Left ventricle myocardium superior (tissue), 1 donor: ENCODE measurements at regions not wholly inside any gene's neighbourhood (a gene's known extent, or its start where the extent isn't known, plus 50 kb on each side); places are given as distances from the start of the nearest gene placed in this dataset.

ENCODE experiments used
- ATAC-seq: fragments of 200-7000 bp; cut with Tn5 transposase; one replicate; pipeline ENCODE4 v1.9.1; 2020; ENCODE audit warnings: mild to moderate bottlenecking, moderate library complexity
- DNase-seq: peaks from one replicate; pipeline ENCODE4 v3.0.0-alpha.2; 2020
- intact Hi-C: fragments of 100-400 bp; cut with micrococcal nuclease; formaldehyde crosslinking; loops from one replicate; pipeline ENCODE4 v1.11.0; 2022
- donor health status: DM: no; HTN: yes; CAD: no; lungs with severe emphysema.

DNA sequence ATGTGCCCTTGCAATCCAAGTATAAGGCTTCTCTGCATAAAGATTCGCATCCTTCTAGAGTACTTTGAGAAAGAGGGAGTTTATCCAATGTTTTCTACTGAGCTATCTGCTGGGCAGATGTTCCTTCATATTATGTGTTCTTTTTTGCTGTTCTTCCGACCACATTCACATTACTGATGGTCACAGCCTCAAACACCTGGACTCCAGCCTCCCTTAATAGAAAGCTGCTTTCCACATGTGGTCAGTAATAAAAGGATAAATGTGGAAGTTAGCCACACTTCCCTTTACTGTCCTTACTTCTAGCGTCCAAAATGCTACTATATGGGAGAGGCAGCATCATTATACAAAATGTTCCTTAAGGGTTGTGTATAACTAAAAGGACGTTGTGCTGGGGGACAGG, 116.9 kb downstream of the CD47 start:
- no peak for ATAC-seq

DNA sequence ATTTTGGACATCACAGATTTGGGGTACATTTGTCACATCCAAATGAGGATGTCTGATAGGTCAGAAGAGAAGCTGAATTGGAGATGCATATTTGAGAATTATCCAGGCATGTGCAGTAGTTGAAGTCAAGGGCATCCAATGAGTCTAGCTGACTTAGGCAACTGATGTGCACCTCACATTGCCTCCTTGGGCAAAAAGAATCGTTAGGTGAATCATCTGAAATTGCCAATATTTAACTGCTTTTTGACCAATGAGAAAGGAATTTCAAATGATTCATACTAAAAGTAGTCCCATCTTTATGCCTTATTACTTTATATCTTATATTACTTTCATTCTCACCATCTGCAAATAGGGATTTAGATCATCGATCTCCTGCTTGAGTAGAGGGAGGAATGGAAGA, 117.7 kb downstream of the CD47 start:
- ATAC-seq (no peak), DNase-seq (no peak)
- intact Hi-C loops = no loop called here

More for the DNA sequence above, 116.9 kb downstream of the CD47 start:
- intact Hi-C loops = no loop called here
- no peak for DNase-seq

DNA sequence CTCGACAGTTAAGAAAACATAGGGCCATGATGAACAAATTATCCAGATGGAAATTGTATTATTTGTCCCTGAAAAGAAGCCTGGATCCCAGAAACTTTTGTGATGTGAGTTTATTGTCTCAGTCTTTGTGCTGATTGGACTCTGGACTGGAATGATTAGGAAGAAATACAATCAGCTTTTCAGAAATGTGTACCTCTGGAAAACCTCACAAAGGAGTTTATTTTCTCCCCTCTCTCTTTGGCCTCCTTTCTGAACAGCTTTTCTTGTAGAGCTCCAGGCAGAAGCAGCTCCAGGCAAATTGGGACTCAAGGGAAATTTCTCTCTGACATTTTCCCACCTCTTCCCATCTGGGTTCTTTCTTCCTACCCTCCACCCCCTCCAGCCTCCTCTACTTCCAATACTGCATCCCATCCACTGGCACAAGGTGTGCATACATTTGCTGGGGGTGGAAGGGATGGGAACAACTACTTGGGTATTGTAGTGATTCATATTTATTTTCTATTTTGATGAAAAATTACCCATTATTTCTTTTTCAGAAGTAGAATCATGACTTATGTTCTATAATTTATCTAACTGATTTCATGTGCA, 119.7 kb downstream of the CD47 start:
- ATAC-seq = no peak
- intact Hi-C loops = no loop called here
- no peak for DNase-seq

DNA sequence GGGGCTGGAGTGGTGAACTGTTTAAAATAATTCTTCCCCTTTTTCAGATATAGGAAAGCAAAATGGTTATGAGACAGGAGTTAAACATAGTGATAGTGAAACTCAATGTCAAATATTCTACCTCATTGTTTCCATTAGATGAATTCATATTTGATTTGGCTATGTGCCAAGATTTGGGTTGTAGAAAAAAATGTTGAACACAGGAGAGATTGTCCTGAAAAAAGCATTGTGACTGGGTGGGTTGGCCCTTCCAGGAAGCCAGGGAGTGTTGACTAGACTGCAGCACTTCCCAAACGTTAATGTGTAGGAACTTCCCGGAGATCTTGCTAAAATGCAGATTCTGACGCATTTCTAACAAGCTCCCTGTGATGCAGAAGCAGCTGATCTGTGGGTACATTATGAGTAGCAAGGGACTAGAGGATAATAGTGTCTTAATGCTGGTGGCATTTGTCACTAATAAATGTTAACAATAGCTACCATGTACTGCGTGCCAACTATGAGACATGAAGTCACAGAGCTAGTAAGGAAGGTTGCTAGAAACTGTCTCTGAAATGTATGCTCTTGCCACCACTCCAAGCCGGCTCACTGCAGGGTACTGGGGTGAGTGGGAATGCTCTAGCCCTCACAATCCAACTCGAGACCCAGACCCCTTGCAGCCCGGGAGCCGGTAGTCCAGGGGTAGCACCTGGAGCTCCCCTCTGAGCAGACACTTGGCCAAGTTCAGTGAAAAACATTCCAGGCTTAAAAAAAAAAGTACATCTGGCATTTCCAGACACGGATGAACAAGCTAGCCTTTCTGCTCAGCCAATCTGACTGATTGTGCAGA, 120.6 kb downstream of the CD47 start:
- intact Hi-C loops = no loop called here
- no peak for DNase-seq
- ATAC-seq = peak; percentile 51

DNA sequence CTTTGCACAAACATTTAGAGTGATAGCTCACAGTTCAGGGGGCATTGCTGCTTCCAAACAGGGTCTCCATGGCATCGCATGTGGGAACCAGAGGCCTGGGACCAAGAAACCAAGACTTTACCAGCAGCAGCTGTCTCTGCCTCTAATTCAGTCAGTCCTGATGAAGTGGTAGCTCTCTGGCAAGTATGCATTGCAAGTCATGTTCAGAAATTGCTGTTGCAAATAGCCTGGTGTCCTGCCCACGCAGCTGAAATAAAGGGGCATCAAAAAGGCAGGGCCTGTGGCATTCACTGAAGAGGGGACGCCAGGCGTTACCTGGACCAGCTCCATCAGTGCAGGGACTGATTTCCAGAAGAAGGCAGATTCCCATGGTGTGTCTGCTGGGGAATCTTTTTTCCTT, 121.3 kb downstream of the CD47 start:
- DNase-seq (no peak), ATAC-seq (no peak)
- intact Hi-C loops = no loop called here

DNA sequence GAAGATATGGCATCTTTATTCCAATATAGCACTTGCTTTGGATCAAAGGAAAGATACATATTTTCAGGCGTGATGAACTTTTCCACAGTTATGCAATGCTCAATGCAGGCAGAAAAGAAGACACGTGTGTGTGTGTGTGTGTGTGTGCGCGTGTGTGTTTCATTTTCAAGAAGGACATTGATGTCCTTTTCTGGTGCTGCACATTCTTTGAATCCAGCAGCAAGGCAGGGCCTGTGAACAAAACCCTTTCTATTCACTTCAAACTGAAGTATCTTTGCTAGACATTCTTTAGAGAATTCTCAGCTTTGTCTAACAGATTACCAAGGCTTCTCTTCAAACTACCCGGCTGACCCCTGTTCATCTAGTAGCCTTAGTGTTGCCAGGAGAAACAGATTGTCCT, 124.6 kb downstream of the CD47 start:
- no peak for ATAC-seq
- intact Hi-C loops = no loop called here
- DNase-seq = no peak

DNA sequence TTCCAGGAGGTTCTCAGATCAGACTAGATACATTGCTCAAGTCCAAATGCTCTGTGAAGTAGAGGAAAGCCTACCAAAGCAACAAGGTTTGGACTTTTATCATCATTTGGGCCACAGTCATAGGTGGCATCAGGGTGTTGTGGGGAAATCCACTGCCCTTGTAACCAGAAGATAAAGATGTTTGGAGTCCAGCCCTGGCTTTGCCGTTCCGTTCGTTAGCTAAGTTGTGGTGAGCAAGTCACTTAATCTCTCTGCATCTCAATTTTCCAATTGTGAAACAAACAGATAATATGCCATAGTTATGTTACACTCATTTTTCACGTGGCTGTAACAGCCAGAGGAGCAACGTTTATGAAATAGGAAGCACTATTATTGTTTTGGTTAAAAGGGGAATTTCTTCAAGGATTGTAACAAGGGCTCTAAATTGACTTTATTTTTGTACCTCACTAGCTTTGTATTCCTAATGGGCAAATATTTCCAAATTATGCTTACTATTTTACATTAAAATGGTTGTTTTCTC, 125.6 kb downstream of the CD47 start:
- ATAC-seq = no peak
- intact Hi-C loops = no loop called here
- no peak for DNase-seq

DNA sequence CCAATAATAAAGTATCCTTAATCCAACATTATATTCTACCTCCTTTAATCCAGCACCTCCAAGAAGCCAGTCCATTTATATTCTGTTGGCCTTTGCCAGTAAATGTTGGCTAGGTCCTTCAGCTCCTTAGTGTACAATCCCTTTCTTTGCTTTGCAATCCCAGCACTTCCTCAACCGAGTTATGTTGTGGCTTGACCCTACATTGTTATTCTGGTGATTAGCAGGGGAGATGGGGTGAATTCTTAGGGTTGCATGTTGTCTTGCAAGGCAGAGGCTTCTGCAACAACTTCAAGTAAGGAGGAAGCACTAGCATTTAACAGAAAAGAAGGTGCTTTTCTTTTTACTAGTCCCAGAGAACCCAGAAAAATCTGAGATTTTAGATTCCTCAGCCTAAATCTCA, 127.2 kb downstream of the CD47 start:
- ATAC-seq (no peak), DNase-seq (no peak)
- intact Hi-C loops = no loop called here

DNA sequence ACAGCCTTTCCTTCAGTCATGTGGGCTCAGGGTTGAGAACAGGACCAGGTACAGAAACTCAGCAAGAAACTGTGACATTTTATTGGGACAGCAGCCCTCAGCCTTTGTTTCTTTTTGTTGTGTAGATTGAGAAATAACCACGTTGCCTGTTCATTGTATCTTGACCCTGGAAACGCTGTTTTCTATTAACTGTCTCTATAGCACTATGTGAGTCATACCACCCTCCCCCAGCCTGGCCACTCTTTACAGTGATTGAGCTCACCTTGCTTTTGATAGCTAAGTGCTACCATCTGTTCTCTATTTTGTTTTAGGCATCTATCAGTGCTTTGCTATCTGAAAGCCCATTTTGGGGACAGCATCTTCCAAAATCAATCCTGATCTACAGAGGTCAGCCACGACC, 127.9 kb downstream of the CD47 start:
- intact Hi-C loops = no loop called here
- DNase-seq (no peak), ATAC-seq (no peak)

DNA sequence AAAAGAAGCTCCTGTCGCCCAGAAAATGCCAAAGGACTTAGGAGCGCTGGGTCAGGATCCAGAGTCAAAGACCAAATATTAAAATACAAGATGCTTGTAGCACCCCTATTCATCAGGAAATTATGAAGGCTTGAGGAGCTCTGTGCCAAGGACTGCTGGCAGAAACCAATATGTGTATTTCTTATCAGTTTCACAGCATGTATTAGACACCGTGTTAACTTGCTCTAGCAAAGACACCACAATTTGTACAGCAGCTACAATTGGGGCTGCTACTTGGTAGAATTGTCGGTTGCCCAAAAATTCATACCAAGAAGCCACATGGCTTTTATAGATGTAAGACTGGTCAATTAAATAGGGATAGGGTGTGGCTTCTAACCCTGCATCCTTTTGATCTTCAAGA, 128.8 kb downstream of the CD47 start:
- intact Hi-C loops = no loop called here
- DNase-seq (no peak), ATAC-seq (no peak)

DNA sequence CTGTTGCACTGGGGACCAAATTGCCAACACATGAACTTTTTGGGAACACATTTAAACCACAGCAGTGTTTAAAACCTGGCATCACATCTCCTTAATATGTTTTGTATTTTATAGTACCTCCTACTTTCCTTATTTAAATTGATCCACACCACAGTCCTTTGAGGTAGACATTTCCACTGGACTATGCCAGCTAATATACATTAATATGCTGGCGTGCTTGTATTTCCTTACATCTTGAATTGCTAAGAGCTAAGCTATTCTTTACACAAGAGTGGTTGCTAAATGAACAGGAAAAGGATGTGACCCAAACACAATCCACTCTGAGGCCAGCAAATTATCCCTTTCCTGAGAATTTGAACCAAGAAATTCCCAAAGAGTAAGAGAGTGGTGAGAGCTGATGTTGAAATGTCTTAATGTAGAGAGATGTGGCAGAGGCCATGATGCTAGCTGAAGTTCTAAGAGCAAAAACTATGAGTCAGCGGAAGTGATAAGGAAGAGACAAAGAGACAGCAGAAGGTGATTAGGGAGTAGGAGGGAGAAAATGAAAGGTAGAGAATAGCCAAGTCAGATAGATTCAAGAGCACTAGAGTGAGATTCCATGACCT, 131.2 kb downstream of the CD47 start:
- intact Hi-C loops = no loop called here
- DNase-seq (no peak), ATAC-seq (no peak)

DNA sequence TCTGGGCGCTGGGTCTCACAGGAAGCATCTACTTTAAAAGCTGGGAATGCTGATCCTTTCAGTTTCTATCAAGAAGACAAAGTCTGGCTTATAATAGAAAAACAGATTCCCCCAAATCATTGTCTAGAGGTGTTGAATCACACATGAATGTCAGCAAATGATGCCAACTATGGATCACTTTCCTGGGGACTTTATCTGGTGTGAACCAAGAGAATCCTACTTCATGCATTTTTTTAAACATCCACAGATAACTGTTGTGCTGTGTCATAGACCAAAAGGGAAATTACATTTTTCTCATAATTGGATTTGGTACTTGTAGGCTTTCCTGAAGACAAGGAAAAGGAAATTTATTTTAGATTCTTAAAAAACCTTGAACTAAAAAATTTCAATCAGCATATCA, 132.7 kb downstream of the CD47 start:
- intact Hi-C loops = no loop called here
- ATAC-seq (no peak), DNase-seq (no peak)

DNA sequence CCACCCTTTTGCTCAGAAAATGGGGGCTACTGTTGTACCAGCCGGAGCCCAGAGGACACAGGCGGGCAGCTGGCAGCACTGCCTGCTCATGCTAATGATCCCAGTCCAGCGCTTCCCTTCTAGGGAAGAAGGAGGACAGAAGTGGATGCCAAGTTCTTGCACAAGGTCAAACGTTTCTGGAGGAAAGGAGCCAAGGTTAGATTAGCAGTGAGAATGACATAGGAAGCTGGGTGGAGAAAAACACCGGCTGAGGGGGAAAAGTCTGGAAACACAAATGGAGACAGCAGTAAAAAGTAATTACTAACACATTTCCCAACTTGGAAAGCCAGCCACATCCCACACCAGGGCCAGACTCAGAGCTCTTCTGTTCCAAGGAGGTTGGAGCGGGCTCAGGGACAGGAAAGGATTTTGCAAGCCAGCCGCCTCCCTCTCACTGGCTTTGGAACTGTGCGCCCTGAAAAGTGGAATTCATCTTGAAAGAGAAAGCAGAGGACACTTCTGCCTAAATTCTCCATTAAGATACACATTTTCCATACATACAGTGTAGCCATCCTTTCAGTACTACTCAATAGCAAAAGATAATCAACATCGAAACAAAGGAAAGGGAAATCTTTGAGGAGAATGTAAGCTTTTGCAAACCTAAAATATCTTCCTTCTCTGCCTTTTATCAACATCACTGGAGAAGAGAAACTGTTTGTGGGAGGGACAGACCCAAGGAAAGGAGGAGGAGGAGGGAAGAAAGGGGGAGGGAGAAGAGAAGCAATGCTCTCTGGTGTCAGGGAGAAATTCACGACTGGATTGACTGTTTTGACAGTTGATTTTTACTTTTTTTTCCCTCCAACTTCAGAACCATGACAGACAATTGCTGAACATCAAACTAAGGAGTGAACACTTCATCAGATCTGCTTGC, 133.6 kb downstream of the CD47 start:
- DNase-seq (peak; percentile 80), ATAC-seq (peak; percentile 96)
- intact Hi-C loops = no loop called here

DNA sequence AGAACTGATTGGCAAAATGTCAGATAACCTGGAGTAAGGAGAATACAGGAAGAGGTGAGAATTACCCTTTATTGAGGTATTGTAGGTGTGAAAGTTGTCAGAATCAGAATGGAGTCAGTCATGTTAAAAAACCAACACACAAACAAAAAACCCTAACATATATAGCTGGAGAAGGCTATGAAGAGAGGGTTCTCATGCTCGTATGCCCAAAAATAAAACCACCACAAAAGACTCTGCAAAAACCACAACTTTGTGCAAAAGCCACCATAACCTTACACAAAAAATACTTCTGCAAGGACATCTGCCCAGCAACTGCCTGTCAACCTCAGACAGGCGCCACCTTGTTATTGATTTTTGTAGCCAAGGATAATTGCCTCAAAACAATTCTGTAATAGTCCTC, 136.0 kb downstream of the CD47 start:
- no peak for ATAC-seq
- intact Hi-C loops = no loop called here
- DNase-seq = no peak

DNA sequence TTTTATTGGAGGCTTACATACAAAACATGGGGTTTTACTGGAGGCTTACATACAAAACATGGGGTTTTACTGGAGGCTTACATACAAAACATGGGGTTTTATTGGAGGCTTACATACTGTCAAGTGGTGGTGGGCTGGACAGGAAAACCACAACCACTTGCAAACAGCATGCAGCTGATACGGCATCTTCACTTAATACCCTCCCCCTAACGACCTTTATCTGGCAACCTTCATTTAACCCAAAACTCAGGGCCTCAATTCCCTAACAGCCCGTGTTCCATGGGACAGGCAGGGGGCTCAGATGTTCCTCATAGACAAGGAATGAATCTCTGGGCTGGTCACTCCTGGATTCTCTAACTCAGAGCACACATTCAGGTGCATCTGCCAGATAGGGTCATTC, 137.1 kb downstream of the CD47 start:
- no peak for ATAC-seq

DNA sequence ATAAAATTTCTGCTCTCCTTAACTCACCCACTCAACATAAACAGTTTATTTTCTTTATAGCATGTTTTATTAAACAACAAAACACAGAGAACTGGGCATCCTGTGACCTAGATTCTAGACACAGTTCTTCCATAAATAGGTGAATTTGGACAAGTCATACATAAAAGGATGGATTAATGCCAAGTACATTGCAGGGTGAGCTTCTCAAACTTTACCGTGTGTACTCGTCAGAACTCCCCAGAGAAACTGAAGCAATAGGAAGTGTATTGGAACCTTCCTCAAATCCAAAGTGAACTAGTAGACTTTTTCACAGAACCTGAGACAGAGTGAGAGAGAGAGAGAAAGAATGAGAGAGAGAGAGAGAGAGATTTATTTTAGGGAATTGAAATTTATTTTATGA, 139.7 kb downstream of the CD47 start:
- ATAC-seq (no peak), DNase-seq (no peak)
- intact Hi-C loops = no loop called here

More for the DNA sequence above, 137.1 kb downstream of the CD47 start:
- intact Hi-C loops = no loop called here
- DNase-seq = no peak

DNA sequence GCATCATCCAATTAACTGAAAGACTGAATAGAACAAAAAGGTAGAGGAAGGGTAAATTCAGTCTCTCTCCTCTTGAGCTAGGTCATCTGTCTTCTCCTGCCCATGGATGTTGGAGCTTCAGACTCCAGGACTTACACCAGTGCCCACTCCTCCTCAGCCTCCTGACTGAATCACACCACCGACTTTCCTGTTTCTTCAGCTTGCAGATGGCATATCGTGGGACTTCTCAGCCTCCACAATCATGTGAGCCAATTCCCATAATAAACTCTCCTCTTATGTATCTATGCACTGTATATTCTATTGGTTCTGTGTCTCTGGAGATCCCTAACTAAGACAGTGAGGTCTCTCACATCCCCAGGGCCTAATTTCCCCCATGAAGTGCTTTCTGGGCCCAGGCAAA, 140.4 kb downstream of the CD47 start:
- intact Hi-C loops = no loop called here
- DNase-seq (no peak), ATAC-seq (no peak)

DNA sequence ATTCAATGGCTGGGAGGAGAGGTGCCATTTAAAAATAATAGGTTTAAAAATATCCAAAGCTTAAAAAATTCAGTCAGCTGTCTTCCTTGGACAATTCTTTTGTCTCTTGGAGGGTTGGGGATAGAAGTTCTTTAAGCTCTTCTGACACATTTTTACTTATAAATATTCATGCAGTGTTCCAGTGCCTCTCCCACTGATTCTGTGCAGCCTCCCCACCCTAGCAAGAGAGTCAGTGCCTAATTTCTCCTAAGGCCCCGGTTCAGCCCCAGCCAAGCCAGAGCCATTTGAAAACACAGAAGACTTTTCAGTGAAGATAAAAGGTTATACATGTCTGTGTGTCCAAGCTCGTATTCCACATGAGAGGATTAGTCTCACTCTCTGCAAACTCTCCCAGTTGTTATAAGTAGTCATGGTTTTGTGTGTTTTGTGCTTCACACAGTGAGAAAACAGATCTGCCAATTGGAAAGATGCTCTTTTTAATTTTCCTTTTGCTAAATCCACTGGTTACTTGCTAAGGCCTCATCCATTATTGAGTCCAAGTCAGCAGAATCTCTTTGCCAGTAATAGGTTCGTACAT, 141.3 kb downstream of the CD47 start:
- intact Hi-C loops = no loop called here
- DNase-seq = no peak

DNA sequence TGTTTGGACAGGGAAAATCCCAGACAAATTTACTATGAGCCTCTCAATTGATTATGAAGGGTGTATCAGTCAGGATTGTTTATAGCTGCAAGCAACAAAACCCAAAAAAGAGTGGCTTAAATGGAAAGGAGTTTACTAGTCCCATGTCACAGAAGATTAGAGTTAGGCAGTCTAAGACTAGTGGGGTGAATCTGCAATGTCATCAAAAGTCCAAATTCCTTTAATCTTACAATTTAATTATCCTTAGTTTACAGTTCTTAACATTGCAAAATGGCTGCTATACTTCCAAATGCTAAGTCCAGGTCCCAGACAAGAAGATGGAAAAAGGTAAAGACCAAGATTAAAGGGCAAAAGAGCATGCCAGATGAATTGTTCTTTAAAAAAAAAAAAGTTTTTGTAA, 143.6 kb downstream of the CD47 start:
- DNase-seq (no peak), ATAC-seq (no peak)
- intact Hi-C loops = no loop called here

More for the DNA sequence above, 141.3 kb downstream of the CD47 start:
- no peak for ATAC-seq
